HL-60 (cell line): ENCODE measurements at regions not wholly inside any gene's neighbourhood (a gene's known extent, or its start where the extent isn't known, plus 50 kb on each side); places are given as distances from the start of the nearest gene placed in this dataset.
"Not testable (repeated sequence)": the region's sequence is repeated elsewhere in the genome, so short reads cannot be mapped to it uniquely, and the experiment has no call there.

Source experiments
- DNase-seq, 2 experiments: peaks; one replicate each; pipeline ENCODE4 v3.0.0-alpha.2; 2010 to 2020; ENCODE audit warnings: low read depth in 1 of 2, low spot score in 1 of 2
- H3K27ac ChIP-seq: fragments of 250-450 bp; sonication (Bioruptor Pico); replicated peaks from 2 replicates; pipeline ENCODE4 v1.5.1; 2020; ENCODE audit warnings: mild to moderate bottlenecking, moderate library complexity
- H3K27me3 ChIP-seq: fragments of 250-450 bp; sonication (Bioruptor Pico); 2 replicates; pipeline ENCODE4 v1.5.1; 2021; ENCODE audit warnings: mild to moderate bottlenecking, moderate library complexity; ENCODE audit not compliant: insufficient read depth, poor library complexity, severe bottlenecking
- H3K4me3 ChIP-seq: replicated peaks from 2 replicates; pipeline ENCODE4 v1.5.1; 2011; ENCODE audit warnings: mild to moderate bottlenecking, control low read depth, low read length; ENCODE audit not compliant: insufficient read depth
- GABPA ChIP-seq: IDR thresholded peaks from 2 replicates; pipeline ENCODE4 v1.6.1; 2012; ENCODE audit warnings: low read depth
- POLR2AphosphoS5 ChIP-seq: IDR thresholded peaks from 2 replicates; pipeline ENCODE4 v1.6.1; 2012; ENCODE audit warnings: low read depth
- SPI1 ChIP-seq: IDR thresholded peaks from 2 replicates; pipeline ENCODE4 v1.6.1; 2012; ENCODE audit warnings: low read depth, mild to moderate bottlenecking, borderline replicate concordance
- TF ChIP-seq, protein P1 (sequence below): IDR thresholded peaks from one replicate; pipeline ENCODE4 v1.5.1; 2011; ENCODE audit warnings: low read length, control low read depth, inconsistent platforms; ENCODE audit not compliant: insufficient read depth
- TF ChIP-seq, protein P2 (sequence below): IDR thresholded peaks from 2 replicates; pipeline ENCODE4 v1.6.1; 2012; ENCODE audit warnings: low read depth; ENCODE audit not compliant: insufficient replicate concordance

DNA sequence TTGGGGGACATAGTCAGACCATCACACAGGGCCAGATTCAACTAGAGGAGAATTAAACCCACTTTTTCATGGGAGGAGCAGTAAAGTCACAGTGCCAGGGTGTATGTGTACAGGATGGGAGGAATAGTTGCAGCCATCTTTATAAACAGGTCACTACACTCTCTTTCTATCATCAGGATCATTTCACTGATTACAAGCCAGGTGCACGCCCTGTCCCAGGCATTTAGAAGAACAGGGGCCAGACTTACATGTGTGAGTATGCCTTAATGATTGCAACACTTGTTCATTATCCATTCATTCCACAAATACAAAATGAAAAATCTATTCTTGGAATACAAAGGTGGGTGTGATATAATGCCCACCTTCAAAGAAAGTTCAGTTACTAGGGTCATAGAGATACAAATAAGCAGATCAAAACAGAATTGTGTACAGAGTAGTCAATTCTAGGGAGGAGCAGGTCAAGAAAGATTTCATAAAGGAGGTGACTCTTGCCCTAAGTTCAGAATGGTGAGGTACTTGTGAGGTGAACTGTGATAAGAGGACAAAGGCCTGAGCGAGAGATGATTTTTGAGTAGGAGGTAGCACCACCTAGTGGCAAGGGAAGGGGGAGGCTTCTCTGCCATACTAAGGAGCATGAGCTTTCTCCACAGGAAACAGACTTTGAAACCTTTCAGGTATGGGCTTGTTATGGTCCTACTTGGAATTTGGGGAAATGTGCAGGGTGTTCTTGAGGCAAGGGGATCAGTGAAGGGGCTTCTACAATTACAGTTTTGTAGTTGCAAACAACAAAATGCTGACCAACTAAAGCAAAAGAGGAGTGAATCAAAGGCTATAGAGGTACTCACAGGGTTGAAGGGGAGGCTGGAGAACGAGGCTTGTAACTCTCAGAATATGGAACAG, 156.3 kb downstream of the SUCLG1 start:
- H3K27me3 ChIP-seq: peaks cover 9% of the 10 kb centered on the region
- no peak overlapping the region for H3K27ac ChIP-seq
- DNase-seq: peak; percentile 23 to 52
- no peak overlapping the region for H3K4me3 ChIP-seq
- TF ChIP-seq POLR2AphosphoS5 (no peak), SPI1 (no peak), GABPA (no peak)
- TF ChIP-seq, protein P1, sequence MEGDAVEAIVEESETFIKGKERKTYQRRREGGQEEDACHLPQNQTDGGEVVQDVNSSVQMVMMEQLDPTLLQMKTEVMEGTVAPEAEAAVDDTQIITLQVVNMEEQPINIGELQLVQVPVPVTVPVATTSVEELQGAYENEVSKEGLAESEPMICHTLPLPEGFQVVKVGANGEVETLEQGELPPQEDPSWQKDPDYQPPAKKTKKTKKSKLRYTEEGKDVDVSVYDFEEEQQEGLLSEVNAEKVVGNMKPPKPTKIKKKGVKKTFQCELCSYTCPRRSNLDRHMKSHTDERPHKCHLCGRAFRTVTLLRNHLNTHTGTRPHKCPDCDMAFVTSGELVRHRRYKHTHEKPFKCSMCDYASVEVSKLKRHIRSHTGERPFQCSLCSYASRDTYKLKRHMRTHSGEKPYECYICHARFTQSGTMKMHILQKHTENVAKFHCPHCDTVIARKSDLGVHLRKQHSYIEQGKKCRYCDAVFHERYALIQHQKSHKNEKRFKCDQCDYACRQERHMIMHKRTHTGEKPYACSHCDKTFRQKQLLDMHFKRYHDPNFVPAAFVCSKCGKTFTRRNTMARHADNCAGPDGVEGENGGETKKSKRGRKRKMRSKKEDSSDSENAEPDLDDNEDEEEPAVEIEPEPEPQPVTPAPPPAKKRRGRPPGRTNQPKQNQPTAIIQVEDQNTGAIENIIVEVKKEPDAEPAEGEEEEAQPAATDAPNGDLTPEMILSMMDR: peak; percentile 94
- TF ChIP-seq, protein P2, sequence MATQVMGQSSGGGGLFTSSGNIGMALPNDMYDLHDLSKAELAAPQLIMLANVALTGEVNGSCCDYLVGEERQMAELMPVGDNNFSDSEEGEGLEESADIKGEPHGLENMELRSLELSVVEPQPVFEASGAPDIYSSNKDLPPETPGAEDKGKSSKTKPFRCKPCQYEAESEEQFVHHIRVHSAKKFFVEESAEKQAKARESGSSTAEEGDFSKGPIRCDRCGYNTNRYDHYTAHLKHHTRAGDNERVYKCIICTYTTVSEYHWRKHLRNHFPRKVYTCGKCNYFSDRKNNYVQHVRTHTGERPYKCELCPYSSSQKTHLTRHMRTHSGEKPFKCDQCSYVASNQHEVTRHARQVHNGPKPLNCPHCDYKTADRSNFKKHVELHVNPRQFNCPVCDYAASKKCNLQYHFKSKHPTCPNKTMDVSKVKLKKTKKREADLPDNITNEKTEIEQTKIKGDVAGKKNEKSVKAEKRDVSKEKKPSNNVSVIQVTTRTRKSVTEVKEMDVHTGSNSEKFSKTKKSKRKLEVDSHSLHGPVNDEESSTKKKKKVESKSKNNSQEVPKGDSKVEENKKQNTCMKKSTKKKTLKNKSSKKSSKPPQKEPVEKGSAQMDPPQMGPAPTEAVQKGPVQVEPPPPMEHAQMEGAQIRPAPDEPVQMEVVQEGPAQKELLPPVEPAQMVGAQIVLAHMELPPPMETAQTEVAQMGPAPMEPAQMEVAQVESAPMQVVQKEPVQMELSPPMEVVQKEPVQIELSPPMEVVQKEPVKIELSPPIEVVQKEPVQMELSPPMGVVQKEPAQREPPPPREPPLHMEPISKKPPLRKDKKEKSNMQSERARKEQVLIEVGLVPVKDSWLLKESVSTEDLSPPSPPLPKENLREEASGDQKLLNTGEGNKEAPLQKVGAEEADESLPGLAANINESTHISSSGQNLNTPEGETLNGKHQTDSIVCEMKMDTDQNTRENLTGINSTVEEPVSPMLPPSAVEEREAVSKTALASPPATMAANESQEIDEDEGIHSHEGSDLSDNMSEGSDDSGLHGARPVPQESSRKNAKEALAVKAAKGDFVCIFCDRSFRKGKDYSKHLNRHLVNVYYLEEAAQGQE: no peak

DNA sequence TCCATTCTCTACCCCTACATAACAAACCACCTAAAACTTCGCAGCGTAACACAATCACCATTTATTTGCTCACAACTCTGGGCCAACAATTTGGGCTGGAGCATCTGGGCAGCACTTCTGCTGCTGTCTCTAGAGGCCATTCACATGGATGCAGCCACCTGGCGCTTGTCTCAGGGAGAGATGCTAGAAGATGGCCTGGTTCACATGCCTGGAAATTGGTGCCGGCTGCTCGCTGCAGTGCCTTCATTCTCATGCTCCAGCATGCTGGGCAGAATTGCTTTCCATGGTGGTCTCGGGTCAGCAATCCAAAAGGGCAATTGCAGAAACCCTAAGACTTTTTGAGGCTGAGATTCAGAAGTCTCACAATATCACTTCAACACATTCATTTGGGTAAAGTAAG, 157.4 kb downstream of the SUCLG1 start:
- no peak overlapping the region for H3K4me3 ChIP-seq

DNA sequence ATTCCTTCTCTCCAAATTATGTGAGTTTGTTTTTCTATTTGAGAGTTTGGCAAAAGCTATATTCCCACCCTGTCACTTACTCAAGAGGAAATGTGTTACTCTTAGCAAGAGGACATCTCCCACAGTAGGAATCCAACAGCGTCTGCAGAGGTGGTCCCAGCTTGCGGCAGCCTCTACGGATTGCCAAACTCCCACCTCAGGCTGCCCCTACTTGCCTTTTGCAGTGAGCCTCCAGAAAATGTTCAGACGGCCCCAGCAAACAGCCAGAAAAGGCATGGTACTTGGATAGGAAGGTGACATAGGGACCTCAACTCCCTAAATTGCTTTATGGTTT, 158.4 kb downstream of the SUCLG1 start:
- DNase-seq: no peak
- Histone ChIP-seq H3K27me3 (peaks cover 13% of the 10 kb centered on the region), H3K4me3 (no peak overlapping the region), H3K27ac (no peak overlapping the region)
- TF ChIP-seq POLR2AphosphoS5 (no peak), GABPA (no peak), SPI1 (no peak)
- TF ChIP-seq, protein P1: no peak
- TF ChIP-seq, protein P2: no peak

More for the DNA sequence above, 157.4 kb downstream of the SUCLG1 start:
- H3K27me3 ChIP-seq: peaks cover 9% of the 10 kb centered on the region
- DNase-seq: no peak
- TF ChIP-seq SPI1 (no peak), POLR2AphosphoS5 (no peak), GABPA (no peak)
- TF ChIP-seq, protein P1: no peak
- TF ChIP-seq, protein P2: no peak
- no peak overlapping the region for H3K27ac ChIP-seq

DNA sequence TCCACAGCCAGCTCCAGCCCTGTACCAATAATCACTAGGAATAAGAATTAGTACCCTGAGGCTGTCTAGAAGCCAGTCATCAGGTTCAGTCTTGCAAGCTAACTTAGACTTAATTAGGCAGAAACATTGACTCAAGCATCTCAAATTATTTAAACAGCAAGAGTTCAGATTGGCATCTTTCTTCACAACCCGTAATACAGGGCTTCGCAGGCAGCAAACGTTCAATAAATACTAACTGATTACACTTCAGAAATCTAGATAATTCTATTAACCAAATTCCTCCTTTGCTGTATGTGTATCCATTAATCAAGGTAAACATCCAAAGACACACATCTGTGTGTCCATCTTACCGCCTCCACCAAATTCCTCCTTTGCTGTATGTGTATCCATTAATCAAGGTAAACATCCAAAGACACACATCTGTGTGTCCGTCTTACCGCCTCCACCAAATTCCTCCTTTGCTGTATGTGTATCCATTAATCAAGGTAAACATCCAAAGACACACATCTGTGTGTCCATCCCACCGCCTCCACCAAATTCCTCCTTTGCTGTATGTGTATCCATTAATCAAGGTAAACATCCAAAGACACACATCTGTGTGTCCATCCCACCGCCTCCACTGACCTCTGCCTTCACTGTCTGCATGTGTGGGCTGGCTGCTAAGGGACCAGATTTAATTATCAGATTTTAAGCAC, 158.9 kb downstream of the SUCLG1 start:
- not testable (repeated sequence) for H3K4me3 ChIP-seq, DNase-seq, H3K27ac ChIP-seq
- peaks cover 13% of the 10 kb centered on the region for H3K27me3 ChIP-seq
